Mucosa of descending colon (tissue), 3 donors: ENCODE measurements at regions not wholly inside any gene's neighbourhood (a gene's known extent, or its start where the extent isn't known, plus 50 kb on each side); places are given as distances from the start of the nearest gene placed in this dataset.
A peak's percentile ranks its signal among the peaks of the same experiment; 100 is the strongest.

ENCODE experiments used
- ATAC-seq: fragments of 200-7000 bp; cut with Tn5 transposase; one replicate; pipeline ENCODE4 v1.9.1; 2020; ENCODE audit warnings: mild to moderate bottlenecking, moderate library complexity
- DNase-seq, 3 donors: peaks; one replicate each; pipeline ENCODE4 v3.0.0-alpha.2; 2020
- H3K36me3 ChIP-seq: fragments of 200-600 bp; one replicate; pipeline ENCODE4 v1.8.0; 2021; ENCODE audit warnings: low read depth, mild to moderate bottlenecking
- H3K4me1 ChIP-seq: fragments of 200-600 bp; one replicate; pipeline ENCODE4 v1.8.0; 2021; ENCODE audit warnings: low read depth, mild to moderate bottlenecking
- H3K4me3 ChIP-seq: fragments of 200-600 bp; one replicate; pipeline ENCODE4 v1.8.0; 2021; ENCODE audit warnings: mild to moderate bottlenecking
- H3K9me3 ChIP-seq: fragments of 200-600 bp; one replicate; pipeline ENCODE4 v1.8.0; 2021; ENCODE audit warnings: mild to moderate bottlenecking
- CTCF ChIP-seq: fragments of 200-600 bp; IDR thresholded peaks from one replicate; pipeline ENCODE4 v1.8.0; 2022; ENCODE audit warnings: antibody characterized with exemption, mild to moderate bottlenecking
- intact Hi-C, 2 donors: fragments of 100-400 bp; cut with DNase I in 1 of 2; cut with micrococcal nuclease in 1 of 2; formaldehyde crosslinking; loops; one replicate each; pipeline versions ENCODE4 v1.11.0 to v1.11.1; 2022; cut with DNase I, micrococcal nuclease
- donor health status: DM: no; HTN: no; CAD: no; lungs with moderate emphysema.
- donor health status: DM: no; HTN: no; CAD: no.
- donor health status: DM: no; HTN: yes; CAD: no.

GRCh38 chr12:60872850-60873713 lies 1277.3 kb downstream of the SLC16A7 start:
- ATAC-seq, result no peak

GRCh38 chr12:60874091-60874490 lies 1278.3 kb downstream of the SLC16A7 start:
- no peaks in the 10 kb centered on the region for H3K4me1 ChIP-seq
- TF ChIP-seq CTCF, result no peak
- intact Hi-C loops, result no loop called here
- DNase-seq, result no peak
- no peak overlapping the region for H3K4me3 ChIP-seq
- no peaks in the 10 kb centered on the region for H3K36me3 ChIP-seq
- peaks cover 19% of the 10 kb centered on the region for H3K9me3 ChIP-seq
- ATAC-seq, result no peak

More at GRCh38 chr12:60872850-60873713, 1277.3 kb downstream of the SLC16A7 start:
- intact Hi-C loops, result no loop called here
- peak in 1 of 3 donors; percentile 28 for DNase-seq
- H3K36me3 ChIP-seq, result no peaks in the 10 kb centered on the region
- no peaks in the 10 kb centered on the region for H3K4me1 ChIP-seq
- no peak for TF ChIP-seq CTCF
- H3K4me3 ChIP-seq, result no peak overlapping the region
- peaks cover 23% of the 10 kb centered on the region for H3K9me3 ChIP-seq

- no peak for TF ChIP-seq CTCF
- Histone ChIP-seq H3K9me3 (peaks cover 10% of the 10 kb centered on the region), H3K4me1 (no peaks in the 10 kb centered on the region), H3K4me3 (no peak overlapping the region), H3K36me3 (no peaks in the 10 kb centered on the region)
- ATAC-seq (no peak), DNase-seq (no peak)
- intact Hi-C loops, result no loop called here
Measured at GRCh38 chr12:60920841-60921495, 1325.1 kb downstream of the SLC16A7 start.

- no peak overlapping the region for H3K4me3 ChIP-seq
- H3K4me1 ChIP-seq, result no peaks in the 10 kb centered on the region
- intact Hi-C loops, result no loop called here
- TF ChIP-seq CTCF, result no peak
- DNase-seq (no peak), ATAC-seq (no peak)
- H3K9me3 ChIP-seq, result peaks cover 12% of the 10 kb centered on the region
- H3K36me3 ChIP-seq, result no peaks in the 10 kb centered on the region
Measured at GRCh38 chr12:60921541-60921940, 1325.7 kb downstream of the SLC16A7 start.

- intact Hi-C loops, result no loop called here
- no peak for TF ChIP-seq CTCF
- no peak for DNase-seq
- H3K4me3 ChIP-seq, result no peak overlapping the region
- H3K9me3 ChIP-seq, result peaks cover 8% of the 10 kb centered on the region
- no peak for ATAC-seq
- H3K36me3 ChIP-seq, result no peaks in the 10 kb centered on the region
- H3K4me1 ChIP-seq, result no peaks in the 10 kb centered on the region
Measured at GRCh38 chr12:60926256-60926655, 1330.4 kb downstream of the SLC16A7 start.
